Activated CD4-positive, alpha-beta T cell treated with anti-CD3 and anti-CD28 coated beads, Interleukin-10, Interleukin-2, amounts not matched to agents 100 ng/mL and 50 ng/mL, durations not matched to agents 16 hours and 8 hours (primary cell): ENCODE measurements at regions not wholly inside any gene's neighbourhood (a gene's known extent, or its start where the extent isn't known, plus 50 kb on each side); places are given as distances from the start of the nearest gene placed in this dataset.
A peak's percentile ranks its signal among the peaks of the same experiment; 100 is the strongest.
"Not testable (repeated sequence)": the region's sequence is repeated elsewhere in the genome, so short reads cannot be mapped to it uniquely, and the experiment has no call there.

Experiments
- DNase-seq: peaks from one replicate; pipeline ENCODE4 v3.0.0-alpha.2; 2020

DNA sequence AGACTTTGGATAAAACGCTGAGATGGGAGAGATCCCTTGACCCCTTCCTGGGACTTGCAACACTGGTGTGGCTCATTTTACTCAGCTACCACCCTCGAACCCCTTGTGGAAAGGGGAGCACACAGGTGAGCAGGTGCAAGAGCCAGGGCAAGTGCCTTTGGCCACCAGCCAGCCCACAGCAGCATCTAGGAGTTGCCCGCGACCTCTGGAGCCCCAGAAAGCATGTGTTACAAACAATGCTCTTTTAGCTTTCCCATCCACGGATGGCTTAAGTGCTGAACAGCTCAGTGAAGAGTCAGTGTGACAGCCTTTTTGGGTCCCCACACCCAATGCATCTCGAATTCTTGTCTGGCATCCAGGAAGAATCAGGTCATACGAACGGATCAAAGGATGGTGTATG lies 197.8 kb downstream of the MEMO1 start:
- no peak for DNase-seq

DNA sequence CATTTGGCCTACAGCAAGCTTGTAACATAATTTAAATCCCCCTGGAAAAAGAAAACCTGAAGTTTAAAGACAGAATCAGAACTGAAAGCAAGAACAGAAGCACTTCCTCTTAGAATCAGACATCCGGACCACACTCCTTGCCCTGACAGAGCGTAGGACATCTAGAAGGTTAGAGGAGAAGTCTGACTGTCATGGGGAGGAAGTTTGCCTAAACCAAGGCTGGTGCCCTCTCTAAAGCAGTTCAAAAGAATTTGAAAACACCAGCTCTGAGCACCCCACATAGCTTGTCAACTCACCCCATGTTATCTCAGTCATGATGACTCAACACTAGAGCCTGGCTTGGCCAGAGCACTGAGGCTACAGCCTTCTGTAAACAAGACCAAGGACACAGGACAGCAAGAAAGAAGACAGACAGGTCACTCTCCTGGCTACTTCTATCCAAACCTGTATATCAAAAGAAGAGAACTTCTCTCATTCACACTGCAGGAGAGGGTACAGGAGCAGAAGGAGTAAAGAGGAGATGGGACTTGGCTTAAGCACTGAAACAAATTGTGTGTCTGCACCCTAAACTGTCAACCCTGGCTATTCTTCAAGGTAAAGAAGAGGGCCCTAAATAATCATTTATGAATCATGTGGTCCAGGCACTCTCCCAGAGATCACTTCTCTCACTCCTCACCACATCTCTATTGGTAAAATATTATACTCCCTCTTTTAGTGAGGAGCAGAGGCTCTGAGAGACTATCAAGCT lies 198.6 kb downstream of the MEMO1 start:
- DNase-seq: peak; percentile 46

DNA sequence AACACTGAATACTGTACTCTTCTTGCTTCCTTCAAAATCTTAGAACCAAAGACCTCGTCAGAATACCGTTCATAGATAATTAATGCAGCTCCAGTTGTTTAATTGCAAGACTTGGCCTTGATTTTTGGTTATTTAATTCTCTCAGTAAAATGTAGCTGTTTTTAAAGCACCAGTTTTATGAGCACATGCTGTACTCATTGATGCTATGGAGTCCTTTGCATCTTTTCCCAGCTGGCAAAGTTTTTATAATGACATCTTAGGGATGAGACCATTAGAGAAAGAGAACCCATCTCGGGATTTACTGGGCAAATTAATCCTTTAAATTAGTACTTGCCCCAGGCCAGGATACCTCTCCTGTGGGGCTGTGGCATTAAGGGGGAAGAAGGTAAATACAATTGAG lies 199.3 kb downstream of the MEMO1 start:
- DNase-seq: no peak

DNA sequence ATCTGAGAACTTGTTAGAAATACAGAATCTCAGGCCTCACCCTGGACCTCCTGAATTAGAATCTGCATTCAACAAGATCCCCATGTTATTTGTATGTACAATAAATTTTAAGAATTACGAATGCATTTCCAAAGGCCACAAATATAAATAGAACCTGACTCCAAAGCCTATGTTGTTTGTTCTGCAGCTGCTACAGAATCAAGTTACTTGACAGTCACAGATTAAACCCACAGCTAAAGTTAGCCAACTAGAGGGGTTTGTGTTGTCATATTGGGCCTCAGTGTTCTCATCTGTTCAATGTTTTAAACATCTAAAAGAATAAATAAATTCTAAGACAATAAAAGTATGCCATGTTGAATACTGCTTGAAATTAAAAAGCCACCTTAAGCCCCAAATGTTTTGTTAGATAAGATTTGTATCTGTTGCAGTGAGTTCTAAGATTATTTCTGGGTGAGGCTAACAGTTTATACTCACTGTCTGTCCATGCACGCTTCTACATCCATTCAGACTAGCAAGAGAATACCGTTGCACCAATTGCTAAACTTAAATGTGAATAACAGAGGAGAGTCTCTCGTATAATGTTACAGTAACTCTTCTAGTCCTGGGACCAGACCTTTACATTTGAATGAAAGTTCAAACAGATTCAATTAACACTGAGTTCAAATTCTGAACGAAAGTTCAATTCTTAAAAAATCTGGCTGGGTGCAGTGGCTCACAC lies 200.4 kb downstream of the MEMO1 start:
- DNase-seq: no peak

DNA sequence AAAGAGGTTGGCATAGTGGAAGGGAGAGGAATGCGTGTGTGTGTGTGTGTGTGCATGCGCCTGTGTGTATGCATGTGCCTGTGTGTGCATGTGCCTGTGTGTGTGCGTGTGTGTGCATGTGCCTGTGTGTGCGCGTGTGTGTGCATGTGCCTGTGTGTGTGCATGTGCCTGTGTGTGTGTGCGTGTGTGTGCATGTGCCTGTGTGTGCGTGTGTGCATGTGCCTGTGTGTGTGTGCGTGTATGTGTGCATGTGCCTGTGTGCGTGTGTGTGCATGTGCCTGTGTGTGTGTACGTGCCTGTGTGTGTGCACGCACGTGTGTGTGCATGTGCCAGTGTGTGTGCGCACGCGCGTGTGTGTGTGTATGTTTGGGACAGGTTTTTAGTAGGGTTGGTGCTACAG lies 205.1 kb downstream of the MEMO1 start:
- no peak for DNase-seq

DNA sequence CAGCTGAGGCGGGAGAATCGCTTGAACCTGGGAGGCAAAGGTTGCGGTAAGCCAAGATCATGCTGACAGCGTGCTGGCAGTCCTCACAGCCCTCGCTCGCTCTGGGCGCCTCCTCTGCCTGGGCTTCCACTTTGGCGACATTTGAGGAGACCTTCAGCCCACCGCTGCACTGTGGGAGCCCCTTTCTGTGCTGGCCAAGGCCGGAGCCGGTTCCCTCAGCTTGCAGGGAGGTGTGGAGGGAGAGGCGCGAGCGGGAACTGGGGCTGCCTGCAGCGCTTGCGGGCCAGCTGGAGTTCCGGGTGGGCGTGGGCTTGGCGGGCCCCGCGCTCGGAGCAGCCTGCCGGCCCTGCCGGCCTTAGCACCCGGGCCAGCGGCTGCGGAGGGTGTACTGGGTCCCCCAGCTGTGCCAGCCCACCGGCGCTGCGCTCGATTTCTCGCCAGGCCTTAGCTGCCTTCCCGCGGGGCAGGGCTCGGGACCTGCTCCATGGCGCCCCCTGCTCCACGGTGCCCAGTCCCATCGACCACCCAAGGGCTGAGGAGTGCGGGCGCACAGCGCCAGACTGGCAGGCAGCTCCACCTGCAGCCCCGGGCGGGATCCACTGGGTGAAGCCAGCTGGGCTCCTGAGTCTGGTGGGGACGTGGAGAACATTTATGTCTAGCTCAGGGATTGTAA lies 207.2 kb downstream of the MEMO1 start:
- not testable (repeated sequence) for DNase-seq

DNA sequence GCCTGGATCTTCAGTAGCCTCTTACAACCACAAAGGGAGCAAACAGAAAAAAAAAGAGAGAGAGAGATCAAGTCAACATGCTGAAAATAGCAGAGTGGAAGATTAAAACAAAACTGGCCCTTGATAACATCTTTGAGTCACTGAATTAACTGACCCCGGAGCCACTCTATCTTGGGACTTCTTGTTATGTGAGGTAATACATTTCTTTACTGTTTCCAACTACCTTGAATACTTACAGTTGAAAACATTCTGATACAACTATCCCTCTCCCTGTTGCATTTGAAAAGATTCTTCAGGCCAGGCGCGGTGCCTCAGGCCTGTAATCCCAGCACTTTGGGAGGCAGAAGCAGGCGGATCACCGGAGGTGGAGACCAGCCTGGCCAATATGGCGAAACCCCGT lies 208.1 kb downstream of the MEMO1 start:
- DNase-seq: no peak

DNA sequence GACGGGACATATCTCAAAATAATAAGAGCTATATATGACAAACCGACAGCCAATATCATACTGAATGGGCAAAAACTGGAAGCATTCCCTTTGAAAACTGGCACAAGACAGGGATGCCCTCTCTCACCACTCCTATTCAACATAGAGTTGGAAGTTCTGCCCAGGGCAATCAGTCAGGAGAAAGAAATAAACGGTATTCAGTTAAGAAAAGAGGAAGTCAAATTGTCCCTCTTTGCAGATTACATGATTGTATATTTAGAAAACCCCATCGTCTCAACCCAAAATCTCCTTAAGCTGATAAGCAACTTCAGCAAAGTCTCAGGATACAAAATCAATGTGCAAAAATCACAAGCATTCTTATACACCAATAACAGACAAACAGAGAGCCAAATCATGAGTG lies 211.5 kb downstream of the MEMO1 start:
- not testable (repeated sequence) for DNase-seq

DNA sequence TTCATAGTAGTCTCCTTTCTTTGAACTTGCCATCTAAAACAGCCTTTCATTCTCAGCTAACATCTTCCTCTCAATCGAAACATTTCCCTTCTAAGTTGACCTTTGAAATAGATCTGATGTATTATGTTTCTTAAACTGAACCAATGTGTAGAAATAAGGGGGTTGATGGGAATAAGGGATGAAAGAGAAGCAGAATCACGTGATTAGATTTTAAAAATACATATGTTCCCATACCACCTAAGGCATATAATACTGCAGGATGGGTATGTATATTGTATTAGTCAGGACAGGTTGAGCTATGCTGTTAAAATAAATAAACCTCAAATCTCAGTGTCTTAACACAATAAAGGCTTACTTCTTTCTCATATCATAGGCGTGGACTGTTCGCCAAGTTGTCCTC lies 207.5 kb upstream of the SRD5A2 start:
- no peak for DNase-seq

DNA sequence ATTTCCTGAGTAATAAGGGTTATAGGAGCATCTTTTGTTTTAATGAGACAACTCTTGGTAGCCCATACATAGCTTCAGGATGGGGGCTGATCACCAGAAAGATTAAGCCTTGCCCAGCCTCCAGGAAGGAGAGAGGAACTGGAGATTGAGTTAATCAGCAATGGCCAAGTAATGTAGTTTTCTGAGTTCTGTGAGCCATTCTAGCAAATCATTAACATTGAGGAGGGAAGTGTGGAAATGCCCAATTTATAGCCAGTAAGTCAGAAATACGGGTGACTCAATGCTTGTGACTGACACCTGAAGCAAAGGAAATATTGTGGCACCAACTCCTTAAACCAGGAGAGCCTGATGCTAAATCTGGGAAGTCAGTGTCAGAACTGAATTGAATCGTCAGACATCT lies 205.1 kb upstream of the SRD5A2 start:
- DNase-seq: no peak

DNA sequence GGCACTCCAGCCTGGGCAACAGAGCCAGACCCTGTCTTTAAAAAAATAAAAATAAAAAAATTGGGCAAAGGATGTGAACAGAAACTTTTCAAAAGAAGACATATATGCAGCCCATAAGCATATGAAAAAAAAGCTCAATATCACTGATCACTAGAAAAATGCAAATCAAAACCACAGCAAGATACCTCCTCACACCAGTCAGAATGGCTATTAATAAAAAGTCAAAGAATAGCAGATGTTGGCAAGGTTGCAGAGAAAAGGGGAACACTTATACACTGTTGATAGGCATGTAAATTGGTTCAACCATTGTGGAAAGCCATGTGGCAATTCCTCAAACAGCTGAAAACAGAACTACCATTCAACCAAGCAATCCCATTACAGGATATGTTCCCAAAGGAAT lies 204.1 kb upstream of the SRD5A2 start:
- no peak for DNase-seq

DNA sequence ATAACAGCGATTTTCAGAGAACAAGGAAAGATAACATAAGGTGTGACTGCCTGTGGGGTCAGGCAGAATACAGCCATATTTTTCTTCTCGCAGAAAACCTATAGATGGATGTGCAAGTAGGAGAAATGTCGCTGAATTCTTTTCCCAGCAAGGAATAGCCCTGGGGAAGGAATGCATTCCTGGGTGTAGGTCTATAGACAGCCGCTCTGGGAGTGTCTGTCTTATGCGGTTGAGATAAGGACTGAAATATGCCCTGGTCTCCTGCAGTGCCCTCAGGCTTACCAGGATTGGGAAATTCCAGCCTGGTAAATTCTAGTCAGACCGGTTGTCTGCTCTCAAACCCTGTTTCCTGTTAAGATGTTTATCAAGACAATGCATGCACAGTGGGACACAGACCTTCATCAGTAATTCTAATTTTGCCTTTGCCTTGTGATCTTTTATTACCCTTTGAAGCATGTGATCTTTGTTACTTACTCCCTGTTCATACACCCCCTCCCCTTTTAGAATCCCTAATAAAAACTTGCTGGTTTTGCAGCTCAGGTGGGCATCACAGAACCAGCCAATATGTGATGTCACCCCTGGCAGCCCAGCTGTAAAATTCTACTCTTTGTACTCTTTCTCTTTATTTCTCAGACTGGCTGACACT lies 202.8 kb upstream of the SRD5A2 start:
- DNase-seq: not testable (repeated sequence)

DNA sequence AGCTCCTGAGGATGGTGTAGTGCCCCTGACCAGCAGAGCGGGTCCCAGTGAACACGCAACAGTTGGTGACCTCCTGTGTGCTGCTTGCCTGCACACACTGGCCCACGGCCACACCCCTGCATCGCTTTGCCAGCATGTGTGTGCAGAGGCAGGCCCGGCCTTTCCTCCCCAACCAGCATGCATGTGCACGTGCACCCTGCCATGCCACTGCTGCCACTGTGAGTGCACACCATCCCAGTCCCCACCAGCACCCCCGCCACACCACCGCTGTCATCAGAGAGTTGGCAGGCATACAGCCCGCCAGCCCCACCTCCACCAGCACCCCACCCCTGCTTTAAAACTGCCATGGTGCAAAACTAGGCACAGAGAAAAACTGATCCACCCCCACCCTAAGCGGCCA lies 197.4 kb upstream of the SRD5A2 start:
- DNase-seq: no peak

DNA sequence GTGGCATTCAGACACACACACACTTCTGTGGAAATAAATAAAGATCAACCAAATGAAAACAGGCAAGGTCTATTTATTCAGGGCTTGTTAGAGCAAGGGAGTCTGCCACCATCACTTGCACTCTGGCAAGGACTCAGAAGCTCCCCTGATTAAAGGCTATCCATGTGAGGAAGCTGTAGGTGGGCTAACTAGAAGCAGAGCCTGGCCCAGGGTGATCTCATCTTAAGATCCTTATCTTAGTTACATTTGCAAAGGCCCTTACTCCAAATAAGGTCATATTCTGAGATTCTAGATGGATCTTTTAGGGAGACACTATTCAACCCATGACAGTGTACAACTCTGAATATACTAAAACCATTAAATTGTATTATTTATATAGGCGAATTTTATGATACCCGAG lies 190.0 kb upstream of the SRD5A2 start:
- DNase-seq: no peak

DNA sequence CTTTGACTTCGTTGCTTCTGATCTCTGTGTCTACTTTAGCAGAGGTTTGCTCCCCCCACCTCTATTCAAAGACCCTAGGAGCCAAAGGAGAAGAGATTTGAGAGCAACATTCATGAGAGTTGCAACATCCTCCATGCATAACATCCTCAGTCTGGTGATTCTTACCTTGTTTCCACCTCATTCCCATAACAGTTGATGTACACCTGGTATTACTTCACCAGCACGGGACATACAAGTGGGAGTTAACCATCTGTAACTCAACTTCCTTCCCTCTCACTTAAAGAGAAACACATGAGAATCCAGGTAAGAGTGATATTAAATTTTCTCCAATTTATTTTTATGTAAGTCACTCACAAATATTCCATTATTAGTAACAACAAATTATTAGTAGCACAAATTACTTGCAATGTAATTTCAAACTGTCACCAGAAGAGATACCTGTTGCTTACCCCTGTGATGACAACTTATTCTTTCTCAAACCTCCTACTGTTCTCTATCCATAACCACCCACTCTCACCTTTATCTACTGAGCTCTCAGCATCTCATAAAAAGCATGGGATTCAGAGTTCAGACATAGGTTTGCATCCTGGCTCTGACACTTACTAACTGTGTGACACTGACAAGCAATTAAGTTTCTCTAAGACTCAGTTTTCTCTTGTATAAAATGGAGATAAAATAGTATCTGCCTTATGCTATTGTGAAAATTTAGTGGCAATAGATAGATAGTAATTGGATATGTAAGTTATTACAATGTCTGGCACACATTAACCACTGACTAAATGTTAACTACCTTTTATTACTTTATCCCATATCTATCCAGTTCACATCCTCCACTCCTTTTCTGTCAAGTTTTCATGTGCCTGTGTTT lies 184.6 kb upstream of the SRD5A2 start:
- DNase-seq: no peak

DNA sequence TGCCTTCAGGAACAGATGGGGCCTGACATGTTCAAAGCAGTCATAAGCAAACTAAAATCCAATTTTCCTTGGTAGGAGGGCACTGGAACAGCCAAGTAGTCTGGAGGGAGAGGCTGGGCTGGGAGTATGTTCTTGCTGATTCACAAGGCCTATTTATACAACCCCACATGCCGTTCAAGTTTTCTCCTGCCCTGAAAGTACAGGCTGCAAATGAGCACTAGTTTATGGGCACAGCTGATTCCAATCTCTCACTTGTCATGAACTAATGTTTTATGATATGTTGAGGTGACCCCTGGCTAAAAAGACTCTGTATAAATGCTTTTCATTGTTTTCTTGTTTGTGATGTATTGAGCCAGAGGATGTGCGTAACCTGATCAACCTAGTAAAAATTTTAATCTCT lies 183.4 kb upstream of the SRD5A2 start:
- DNase-seq: no peak

DNA sequence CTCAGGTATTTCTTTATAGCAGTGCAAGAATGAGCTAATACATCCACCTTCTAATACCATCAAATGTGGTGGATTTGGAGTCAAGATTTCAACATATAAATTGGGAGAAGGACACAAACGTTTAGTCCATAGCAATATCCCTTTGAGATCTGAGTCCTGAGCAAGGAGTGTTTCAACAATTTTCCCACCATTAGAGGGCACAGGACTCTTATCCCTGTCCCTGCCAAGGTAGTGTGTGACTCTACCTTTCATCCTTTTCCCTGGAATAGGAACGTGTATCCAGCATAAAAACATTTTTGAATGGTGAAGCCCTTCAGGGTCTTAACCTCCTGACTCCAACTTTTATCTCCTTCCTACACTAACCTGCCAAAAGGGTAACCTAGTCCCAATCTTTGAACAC lies 181.3 kb upstream of the SRD5A2 start:
- DNase-seq: no peak

DNA sequence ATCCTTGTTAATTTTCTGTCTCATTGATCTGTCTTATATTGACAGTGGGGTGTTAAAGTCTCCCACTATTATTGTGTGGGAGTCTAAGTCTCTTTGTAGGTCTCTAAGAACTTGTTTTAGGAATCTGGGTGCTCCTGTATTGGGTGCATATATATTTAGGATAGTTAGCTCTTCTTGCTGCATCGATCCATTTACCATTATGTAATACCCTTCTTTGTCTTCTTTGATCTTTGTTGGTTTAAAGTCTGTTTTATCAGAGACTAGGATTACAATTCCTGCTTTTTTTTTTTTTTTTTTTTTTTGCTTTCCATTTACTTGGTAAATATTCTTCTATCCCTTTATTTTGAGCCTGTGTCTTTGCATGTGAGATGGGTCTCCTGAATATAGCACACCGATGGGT lies 176.6 kb upstream of the SRD5A2 start:
- DNase-seq: not testable (repeated sequence)

DNA sequence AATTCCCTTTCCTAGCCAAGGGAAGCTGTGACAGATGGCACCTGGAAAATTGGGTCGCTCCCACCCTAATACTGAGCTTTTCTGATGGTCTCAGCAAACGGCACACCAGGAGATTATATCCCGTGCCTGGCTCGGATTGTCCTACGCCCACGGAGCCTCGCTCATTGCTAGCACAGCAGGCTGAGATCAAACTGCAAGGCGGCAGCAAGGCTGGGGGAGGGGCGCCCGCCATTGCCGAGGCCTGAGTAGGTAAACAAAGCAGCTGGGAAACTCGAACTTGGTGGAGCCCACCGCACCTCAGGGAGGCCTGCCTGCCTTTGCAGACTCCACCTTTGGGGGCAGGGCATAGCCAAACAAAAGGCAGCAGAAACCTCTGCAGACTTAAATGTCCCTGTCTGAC lies 168.0 kb upstream of the SRD5A2 start:
- DNase-seq: not testable (repeated sequence)

DNA sequence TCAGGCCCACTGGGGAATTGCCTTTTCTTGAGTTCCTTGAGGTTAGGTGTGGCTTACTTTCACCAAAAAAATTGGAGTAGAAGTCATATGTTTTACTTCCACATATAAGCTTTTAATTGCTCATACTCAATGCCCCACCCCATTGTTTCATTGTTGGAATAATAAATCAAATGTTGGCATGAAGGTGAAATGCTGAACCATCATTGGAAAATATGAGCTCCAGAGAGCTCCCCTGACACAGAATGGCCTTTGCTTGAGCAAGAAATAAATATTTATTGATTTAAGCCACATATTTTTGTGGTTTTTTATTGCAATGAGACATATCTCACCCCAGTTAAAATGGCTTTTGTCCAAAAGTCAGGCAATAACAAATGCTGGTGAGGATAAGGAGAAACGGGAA lies 167.3 kb upstream of the SRD5A2 start:
- no peak for DNase-seq

DNA sequence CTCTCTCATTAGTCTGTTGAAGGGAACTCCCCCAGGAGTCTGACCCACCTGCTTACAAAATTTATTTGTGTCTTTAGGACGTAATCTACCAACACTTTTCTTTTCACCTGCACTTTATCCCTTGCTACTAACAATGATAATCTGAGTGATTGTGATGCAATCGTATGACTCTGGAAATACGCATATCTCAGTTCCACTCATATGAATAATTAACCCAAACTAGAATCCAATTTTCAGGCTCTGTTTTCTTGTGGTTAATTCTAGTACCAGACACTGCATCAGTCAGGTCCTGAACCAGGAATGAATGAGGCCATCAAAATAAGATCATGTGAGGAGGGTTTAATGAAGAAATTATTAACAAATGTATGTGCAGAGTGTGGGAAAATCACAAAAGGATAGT lies 158.4 kb upstream of the SRD5A2 start:
- no peak for DNase-seq

DNA sequence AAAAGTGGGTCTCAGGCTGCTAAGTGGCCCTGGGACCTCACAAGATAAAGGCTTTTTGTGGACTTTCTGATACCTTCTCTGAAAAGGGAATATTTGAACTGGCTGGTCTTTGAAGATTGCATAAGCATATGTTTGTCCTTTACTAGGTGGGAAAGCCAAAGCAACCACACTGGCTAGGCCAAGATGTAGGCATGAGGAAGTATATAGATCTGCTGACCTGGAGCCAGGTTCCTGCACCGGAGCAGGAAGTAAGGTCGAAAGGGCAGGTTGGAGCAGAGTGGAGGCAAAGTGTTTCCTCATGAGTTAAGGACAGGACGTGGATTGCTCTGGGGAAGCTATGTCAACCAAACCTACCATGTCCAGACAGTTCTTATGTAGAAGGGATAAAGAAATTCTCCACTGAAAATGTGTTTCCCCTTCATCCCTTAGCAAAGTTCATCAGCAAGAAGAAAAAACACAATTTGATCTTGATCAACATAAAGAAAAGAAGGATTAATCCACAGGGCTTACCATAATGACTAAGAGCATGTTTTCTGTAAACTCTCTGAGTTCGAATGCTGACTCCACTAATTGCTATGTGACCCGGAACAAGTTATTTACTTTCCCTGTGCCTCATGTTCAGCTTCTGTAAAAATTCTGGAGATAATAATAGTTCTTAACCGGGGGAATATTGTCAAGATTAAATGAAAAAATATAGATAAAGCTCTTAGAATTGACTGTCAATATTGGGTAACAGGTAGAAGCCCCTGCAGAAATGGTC lies 156.1 kb upstream of the SRD5A2 start:
- no peak for DNase-seq
